ENCODE measurements at regions not wholly inside any gene's neighbourhood (a gene's known extent, or its start where the extent isn't known, plus 50 kb on each side); places are given as distances from the start of the nearest gene placed in this dataset.

GRCh38 chr22:25368271-25368670 is 148.8 kb downstream of the CRYBB2 start:
- DNase-seq = no peak

GRCh38 chr22:25369041-25369440 is 149.6 kb downstream of the CRYBB2 start:
- no peak for DNase-seq

- DNase-seq = no peak
These were observed 150.9 kb downstream of the CRYBB2 start for GRCh38 chr22:25370322-25370721.

- DNase-seq = no peak
These were observed 152.7 kb downstream of the CRYBB2 start for GRCh38 chr22:25372000-25372595.

GRCh38 chr22:25373961-25374360 is 154.5 kb downstream of the CRYBB2 start:
- no peak for DNase-seq

GRCh38 chr22:25374869-25375268 is 155.4 kb downstream of the CRYBB2 start:
- no peak for DNase-seq

GRCh38 chr22:25375683-25376082 is 156.2 kb downstream of the CRYBB2 start:
- no peak for DNase-seq

GRCh38 chr22:25377699-25378098 is 158.3 kb downstream of the CRYBB2 start:
- no peak for DNase-seq

- DNase-seq = no peak
These were observed 160.8 kb downstream of the CRYBB2 start for GRCh38 chr22:25380122-25380747.

- DNase-seq = no peak
These were observed 163.3 kb downstream of the CRYBB2 start for GRCh38 chr22:25382762-25383161.

- DNase-seq = no peak
These were observed 163.9 kb downstream of the CRYBB2 start for GRCh38 chr22:25383278-25383820.

GRCh38 chr22:25383892-25384291 is 164.5 kb downstream of the CRYBB2 start:
- DNase-seq = no peak

- DNase-seq = no peak
These were observed 167.1 kb downstream of the CRYBB2 start for GRCh38 chr22:25386538-25386884.

- DNase-seq = no peak
These were observed 169.0 kb downstream of the CRYBB2 start for GRCh38 chr22:25388415-25388814.

- DNase-seq = peak; percentile 23
These were observed 169.6 kb downstream of the CRYBB2 start for GRCh38 chr22:25388866-25389540.

- DNase-seq = no peak
These were observed 170.1 kb downstream of the CRYBB2 start for GRCh38 chr22:25389541-25389919.

- no peak for DNase-seq
These were observed 171.1 kb downstream of the CRYBB2 start for GRCh38 chr22:25390297-25391240.

- no peak for DNase-seq
These were observed 171.9 kb upstream of the GRK3 start for GRCh38 chr22:25392584-25392983.

GRCh38 chr22:25393121-25393805 is 171.2 kb upstream of the GRK3 start:
- DNase-seq = no peak

GRCh38 chr22:25395468-25395867 is 169.0 kb upstream of the GRK3 start:
- no peak for DNase-seq

- no peak for DNase-seq
These were observed 168.6 kb upstream of the GRK3 start for GRCh38 chr22:25395915-25396314.

GRCh38 chr22:25396615-25397200 is 167.8 kb upstream of the GRK3 start:
- no peak for DNase-seq
